PFSK-1 (cell line): ENCODE measurements at regions not wholly inside any gene's neighbourhood (a gene's known extent, or its start where the extent isn't known, plus 50 kb on each side); places are given as distances from the start of the nearest gene placed in this dataset.

ENCODE experiments used
- FOXP2 ChIP-seq: optimal IDR thresholded peaks from 2 replicates; pipeline ENCODE3; 2011; ENCODE audit warnings: borderline replicate concordance, control low read depth, inconsistent platforms; ENCODE audit not compliant: insufficient read depth; ENCODE audit errors: extremely low read length, extremely low read depth
- POLR2AphosphoS5 ChIP-seq: IDR thresholded peaks from 2 replicates; pipeline ENCODE4 v1.6.1; 2012; ENCODE audit warnings: low read depth, mild to moderate bottlenecking, control low read depth, low read length, moderate library complexity
- SIN3A ChIP-seq: IDR thresholded peaks from 2 replicates; pipeline ENCODE4 v1.6.1; 2012; ENCODE audit warnings: mild to moderate bottlenecking, low read length, moderate library complexity, borderline replicate concordance; ENCODE audit not compliant: insufficient read depth
- TAF1 ChIP-seq: IDR thresholded peaks from 2 replicates; pipeline ENCODE4 v1.6.1; 2012; ENCODE audit warnings: low read length, control low read depth, borderline replicate concordance; ENCODE audit not compliant: insufficient read depth
- TF ChIP-seq, protein P1 (sequence below), 2 experiments: IDR thresholded peaks; 2 replicates each; pipeline versions ENCODE4 v1.6.1 to v1.8.0; 2011 to 2012; ENCODE audit warnings: low read depth in 2 of 2, low read length in 2 of 2, control low read depth in 1 of 2, inconsistent platforms in 1 of 2, mild to moderate bottlenecking in 1 of 2, moderate library complexity in 1 of 2; ENCODE audit not compliant: insufficient read depth in 1 of 2

DNA sequence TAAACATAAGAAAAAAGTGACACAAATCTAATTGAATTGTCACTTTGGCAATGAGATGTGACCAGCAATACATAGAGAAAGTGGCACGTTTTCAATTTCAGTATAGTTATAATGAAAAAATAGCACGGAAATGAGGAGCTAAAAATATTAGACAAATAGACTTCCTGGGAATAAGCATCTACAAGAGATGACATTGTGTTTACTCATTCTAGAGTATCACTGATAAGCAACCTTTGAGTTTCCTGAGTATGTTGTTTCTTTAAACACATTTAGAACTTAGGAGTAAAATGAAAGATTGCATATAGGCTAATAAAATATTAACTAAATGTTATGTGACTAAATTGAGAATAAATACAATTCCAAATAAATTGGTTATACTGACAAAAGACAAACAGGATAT is 207.1 kb upstream of the SLITRK6 start:
- TF ChIP-seq, protein P1, sequence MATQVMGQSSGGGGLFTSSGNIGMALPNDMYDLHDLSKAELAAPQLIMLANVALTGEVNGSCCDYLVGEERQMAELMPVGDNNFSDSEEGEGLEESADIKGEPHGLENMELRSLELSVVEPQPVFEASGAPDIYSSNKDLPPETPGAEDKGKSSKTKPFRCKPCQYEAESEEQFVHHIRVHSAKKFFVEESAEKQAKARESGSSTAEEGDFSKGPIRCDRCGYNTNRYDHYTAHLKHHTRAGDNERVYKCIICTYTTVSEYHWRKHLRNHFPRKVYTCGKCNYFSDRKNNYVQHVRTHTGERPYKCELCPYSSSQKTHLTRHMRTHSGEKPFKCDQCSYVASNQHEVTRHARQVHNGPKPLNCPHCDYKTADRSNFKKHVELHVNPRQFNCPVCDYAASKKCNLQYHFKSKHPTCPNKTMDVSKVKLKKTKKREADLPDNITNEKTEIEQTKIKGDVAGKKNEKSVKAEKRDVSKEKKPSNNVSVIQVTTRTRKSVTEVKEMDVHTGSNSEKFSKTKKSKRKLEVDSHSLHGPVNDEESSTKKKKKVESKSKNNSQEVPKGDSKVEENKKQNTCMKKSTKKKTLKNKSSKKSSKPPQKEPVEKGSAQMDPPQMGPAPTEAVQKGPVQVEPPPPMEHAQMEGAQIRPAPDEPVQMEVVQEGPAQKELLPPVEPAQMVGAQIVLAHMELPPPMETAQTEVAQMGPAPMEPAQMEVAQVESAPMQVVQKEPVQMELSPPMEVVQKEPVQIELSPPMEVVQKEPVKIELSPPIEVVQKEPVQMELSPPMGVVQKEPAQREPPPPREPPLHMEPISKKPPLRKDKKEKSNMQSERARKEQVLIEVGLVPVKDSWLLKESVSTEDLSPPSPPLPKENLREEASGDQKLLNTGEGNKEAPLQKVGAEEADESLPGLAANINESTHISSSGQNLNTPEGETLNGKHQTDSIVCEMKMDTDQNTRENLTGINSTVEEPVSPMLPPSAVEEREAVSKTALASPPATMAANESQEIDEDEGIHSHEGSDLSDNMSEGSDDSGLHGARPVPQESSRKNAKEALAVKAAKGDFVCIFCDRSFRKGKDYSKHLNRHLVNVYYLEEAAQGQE (IDR thresholded peaks at IDR 0.05; ENCODE audit: insufficient read depth in 1 of 2, low read depth in 2 of 2, low read length in 2 of 2), result no peak
- TF ChIP-seq POLR2AphosphoS5 (no peak), FOXP2 (no peak), SIN3A (no peak), TAF1 (no peak)

DNA sequence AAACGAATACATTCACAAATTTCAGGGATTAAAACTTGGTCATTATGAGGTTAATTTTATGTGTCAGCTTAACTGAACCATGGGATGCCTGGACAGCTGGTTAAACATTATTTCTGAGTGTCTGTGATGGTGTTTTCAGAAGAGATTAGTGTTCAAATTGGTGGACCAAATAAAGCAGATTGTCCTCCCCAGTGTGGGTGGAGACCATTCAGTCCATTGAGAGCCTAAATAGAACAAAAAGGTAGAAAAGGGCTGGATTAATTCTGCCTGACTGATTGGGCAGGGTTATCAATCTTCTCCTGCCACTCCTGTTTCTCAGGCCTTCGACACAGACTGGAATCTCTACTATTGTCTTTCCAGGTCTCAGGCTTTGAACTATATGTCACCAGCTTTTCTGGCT is 203.8 kb upstream of the SLITRK6 start:
- TF ChIP-seq TAF1 (no peak), SIN3A (no peak), POLR2AphosphoS5 (no peak), FOXP2 (no peak)
- TF ChIP-seq, protein P1 (IDR thresholded peaks at IDR 0.05; ENCODE audit: insufficient read depth in 1 of 2, low read depth in 2 of 2, low read length in 2 of 2), result no peak

DNA sequence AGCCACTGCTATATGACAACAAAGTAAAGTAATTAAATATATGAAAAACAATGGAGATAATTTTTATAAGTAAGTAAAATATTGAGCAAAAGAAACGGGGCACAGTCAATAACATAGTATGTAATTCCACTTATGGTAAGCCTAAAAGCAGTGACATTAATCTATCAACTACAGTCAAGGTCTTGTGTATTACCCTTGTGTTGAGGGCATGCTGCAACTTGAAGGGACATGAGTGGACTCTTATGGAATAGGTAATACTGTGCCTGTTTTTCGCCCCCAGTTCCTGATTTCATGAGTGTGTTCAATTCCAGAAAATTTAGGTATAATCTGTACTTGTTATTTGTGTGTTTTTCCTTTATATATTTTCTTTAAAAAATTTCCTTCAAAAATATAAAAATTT is 201.3 kb upstream of the SLITRK6 start:
- TF ChIP-seq SIN3A (no peak), TAF1 (no peak)
- TF ChIP-seq, protein P1 (IDR thresholded peaks at IDR 0.05; ENCODE audit: insufficient read depth in 1 of 2, low read depth in 2 of 2, low read length in 2 of 2), result no peak

DNA sequence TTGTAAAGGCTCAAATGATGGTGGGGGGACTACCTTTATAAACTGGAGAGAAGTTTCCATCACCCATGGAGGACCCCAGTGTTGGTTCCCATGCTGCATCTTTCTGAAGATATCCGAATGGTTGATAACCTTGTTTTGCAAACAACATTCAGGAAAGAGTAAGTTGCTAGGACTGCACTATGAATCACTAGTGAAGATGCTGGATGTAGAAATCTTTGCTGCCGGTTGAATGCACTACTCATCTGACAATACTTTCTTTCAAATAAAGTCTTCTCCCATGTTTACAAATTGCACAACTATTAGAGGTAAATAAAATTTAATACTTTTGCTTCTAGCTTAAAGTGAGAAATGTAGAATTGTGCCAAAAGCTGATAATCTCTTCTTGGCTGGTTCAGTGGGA is 198.4 kb upstream of the SLITRK6 start:
- TF ChIP-seq POLR2AphosphoS5 (no peak), TAF1 (no peak), SIN3A (no peak), FOXP2 (no peak)
- TF ChIP-seq, protein P1 (IDR thresholded peaks at IDR 0.05; ENCODE audit: insufficient read depth in 1 of 2, low read depth in 2 of 2, low read length in 2 of 2), result no peak

DNA sequence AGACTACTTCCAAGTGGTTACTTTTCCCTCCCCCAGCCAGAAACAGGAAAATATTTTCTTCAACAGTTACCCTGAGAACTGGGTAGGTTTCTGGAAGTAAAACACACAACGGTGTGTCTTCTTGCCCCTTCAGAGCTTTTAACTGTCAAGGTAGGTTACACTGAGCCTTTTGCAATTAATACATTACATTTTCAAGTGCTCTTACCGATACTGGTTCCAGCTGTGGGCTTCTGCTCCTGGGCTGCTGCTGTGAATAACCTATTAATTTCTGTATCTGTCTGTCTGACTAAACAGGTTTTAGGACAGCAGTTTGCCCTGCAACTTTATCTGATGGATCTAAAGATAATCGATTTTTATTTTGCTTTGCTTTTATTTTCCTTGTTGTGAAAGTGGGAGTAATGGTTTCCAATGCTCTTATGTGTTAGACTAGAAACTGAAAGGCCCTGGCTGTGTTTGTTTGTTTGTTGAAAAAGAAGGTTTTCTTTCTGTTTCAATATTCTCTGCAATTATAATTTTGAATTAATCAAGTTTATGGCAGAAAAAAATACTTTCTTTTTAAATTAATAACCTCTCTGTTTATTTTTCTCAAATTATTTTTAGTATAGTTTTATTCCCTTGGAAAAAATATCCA is 196.7 kb upstream of the SLITRK6 start:
- TF ChIP-seq POLR2AphosphoS5 (no peak), TAF1 (no peak), SIN3A (no peak), FOXP2 (no peak)
- TF ChIP-seq, protein P1 (IDR thresholded peaks at IDR 0.05; ENCODE audit: insufficient read depth in 1 of 2, low read depth in 2 of 2, low read length in 2 of 2), result no peak
